HG02938 (cell line): ENCODE measurements at regions not wholly inside any gene's neighbourhood (a gene's known extent, or its start where the extent isn't known, plus 50 kb on each side); places are given as distances from the start of the nearest gene placed in this dataset.

Experiments
- ATAC-seq: cut with Tn5 transposase; IDR thresholded peaks from one replicate; pipeline ENCODE4 v1.9.1; 2021; ENCODE audit warnings: mild to moderate bottlenecking, moderate library complexity; ENCODE audit not compliant: unreplicated experiment

GRCh38 chr1:199705825-199706224 is 321.7 kb upstream of the NR5A2 start:
- no peak for ATAC-seq

- ATAC-seq = no peak
These were observed 320.5 kb upstream of the NR5A2 start for GRCh38 chr1:199706826-199707606.

- no peak for ATAC-seq
These were observed 316.5 kb upstream of the NR5A2 start for GRCh38 chr1:199710974-199711373.

- no peak for ATAC-seq
These were observed 310.8 kb upstream of the NR5A2 start for GRCh38 chr1:199716729-199717128.

- no peak for ATAC-seq
These were observed 308.2 kb upstream of the NR5A2 start for GRCh38 chr1:199719156-199719842.

GRCh38 chr1:199720496-199720895 is 307.0 kb upstream of the NR5A2 start:
- ATAC-seq = no peak

- ATAC-seq = no peak
These were observed 306.5 kb upstream of the NR5A2 start for GRCh38 chr1:199721001-199721400.

GRCh38 chr1:199723250-199723956 is 304.1 kb upstream of the NR5A2 start:
- no peak for ATAC-seq

GRCh38 chr1:199724049-199724448 is 303.5 kb upstream of the NR5A2 start:
- no peak for ATAC-seq

- peak; percentile 72 for ATAC-seq
These were observed 302.4 kb upstream of the NR5A2 start for GRCh38 chr1:199725002-199725565.

- no peak for ATAC-seq
These were observed 299.8 kb upstream of the NR5A2 start for GRCh38 chr1:199727682-199728081.

- no peak for ATAC-seq
These were observed 299.2 kb upstream of the NR5A2 start for GRCh38 chr1:199728345-199728744.

GRCh38 chr1:199733125-199733524 is 294.4 kb upstream of the NR5A2 start:
- ATAC-seq = no peak

- ATAC-seq = no peak
These were observed 293.3 kb upstream of the NR5A2 start for GRCh38 chr1:199734186-199734585.

GRCh38 chr1:199735660-199736059 is 291.9 kb upstream of the NR5A2 start:
- no peak for ATAC-seq

- ATAC-seq = no peak
These were observed 290.9 kb upstream of the NR5A2 start for GRCh38 chr1:199736646-199737045.

- no peak for ATAC-seq
These were observed 285.9 kb upstream of the NR5A2 start for GRCh38 chr1:199741586-199741985.

- no peak for ATAC-seq
These were observed 285.0 kb upstream of the NR5A2 start for GRCh38 chr1:199742547-199742946.

- no peak for ATAC-seq
These were observed 284.3 kb upstream of the NR5A2 start for GRCh38 chr1:199743227-199743626.

GRCh38 chr1:199746666-199747384 is 280.7 kb upstream of the NR5A2 start:
- no peak for ATAC-seq

GRCh38 chr1:199747984-199748383 is 279.5 kb upstream of the NR5A2 start:
- no peak for ATAC-seq
